ENCODE measurements at regions not wholly inside any gene's neighbourhood (a gene's known extent, or its start where the extent isn't known, plus 50 kb on each side); places are given as distances from the start of the nearest gene placed in this dataset.
"Not testable (repeated sequence)": the region's sequence is repeated elsewhere in the genome, so short reads cannot be mapped to it uniquely, and the experiment has no call there.

DNA sequence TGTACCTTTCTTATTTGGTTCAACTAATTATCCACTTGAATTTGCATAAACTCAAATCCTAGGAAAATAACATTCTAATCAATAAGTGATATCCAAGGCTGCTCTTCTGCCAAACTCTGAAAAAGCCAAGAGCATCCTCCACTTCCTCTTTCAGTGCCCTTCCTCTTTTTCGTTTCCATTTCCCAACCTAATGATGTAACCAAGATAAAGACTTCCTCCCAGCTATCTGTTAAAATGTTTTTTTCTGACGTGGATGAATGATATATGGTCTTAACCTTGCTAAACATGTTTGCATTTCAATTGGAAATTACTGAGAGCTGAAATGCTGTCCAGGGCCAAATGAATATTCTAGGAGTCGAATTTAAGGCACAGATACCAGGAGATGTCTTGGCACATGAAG, 459.5 kb upstream of the PDE3A start:
- ATAC-seq (no peak), DNase-seq (ENCODE audit: low spot score) (no peak)
- Mint-ChIP-seq H3K4me1 (ENCODE audit: low read depth in 2 of 2) (no peaks in the 10 kb centered on the region), H3K9me3 (no peaks in the 10 kb centered on the region), H3K4me3 (no peak overlapping the region), H3K36me3 (no peaks in the 10 kb centered on the region), H3K27ac (no peak overlapping the region), H3K27me3 (peaks cover 0 to 8% of the 10 kb centered on the region in 2 donors)

DNA sequence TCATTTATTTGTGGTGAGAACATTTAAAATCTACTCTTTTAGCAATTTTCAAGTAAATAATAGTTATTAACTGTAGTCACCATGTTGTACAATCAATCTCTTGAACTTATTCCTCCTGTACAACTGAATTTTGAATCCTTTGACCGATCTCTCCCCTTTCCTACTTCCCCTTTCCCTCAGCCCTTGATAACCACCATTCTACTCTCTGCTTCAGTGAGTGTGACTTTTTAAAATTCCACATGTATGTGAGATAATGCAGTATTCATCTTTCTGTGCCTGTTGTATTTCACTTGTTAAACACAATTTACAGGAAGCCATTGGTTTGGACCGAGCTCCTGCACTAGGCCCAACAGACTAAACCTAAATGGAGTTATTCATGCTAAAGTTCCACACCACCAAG, 458.9 kb upstream of the PDE3A start:
- Mint-ChIP-seq H3K4me1 (ENCODE audit: low read depth in 2 of 2) (no peaks in the 10 kb centered on the region), H3K36me3 (no peaks in the 10 kb centered on the region), H3K4me3 (no peak overlapping the region), H3K9me3 (no peaks in the 10 kb centered on the region), H3K27ac (no peak overlapping the region), H3K27me3 (peaks cover 2 to 13% of the 10 kb centered on the region in 2 donors)
- no peak for DNase-seq (ENCODE audit: low spot score)
- ATAC-seq: no peak

DNA sequence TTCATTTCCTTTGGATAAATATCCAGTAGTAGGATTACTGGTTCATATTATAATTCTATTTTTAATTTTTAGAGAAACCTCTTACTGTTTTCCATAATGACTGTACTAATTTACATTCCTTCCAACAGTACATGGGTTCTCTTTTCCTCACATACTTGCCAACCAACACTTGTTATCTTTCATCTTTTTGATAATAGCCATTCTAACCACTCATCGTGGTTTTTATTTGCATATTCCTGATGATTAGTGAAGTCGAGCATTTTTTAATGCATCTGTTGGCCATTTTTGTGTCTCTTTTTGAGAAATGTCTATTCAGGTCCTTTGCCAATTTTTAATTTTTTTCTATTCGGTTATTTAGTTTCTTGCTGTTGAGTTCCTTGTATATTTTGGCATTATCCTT, 457.7 kb upstream of the PDE3A start:
- Mint-ChIP-seq H3K27me3 (peaks cover 5 to 16% of the 10 kb centered on the region in 2 donors), H3K4me3 (no peak overlapping the region)
- no peak for DNase-seq (ENCODE audit: low spot score)

DNA sequence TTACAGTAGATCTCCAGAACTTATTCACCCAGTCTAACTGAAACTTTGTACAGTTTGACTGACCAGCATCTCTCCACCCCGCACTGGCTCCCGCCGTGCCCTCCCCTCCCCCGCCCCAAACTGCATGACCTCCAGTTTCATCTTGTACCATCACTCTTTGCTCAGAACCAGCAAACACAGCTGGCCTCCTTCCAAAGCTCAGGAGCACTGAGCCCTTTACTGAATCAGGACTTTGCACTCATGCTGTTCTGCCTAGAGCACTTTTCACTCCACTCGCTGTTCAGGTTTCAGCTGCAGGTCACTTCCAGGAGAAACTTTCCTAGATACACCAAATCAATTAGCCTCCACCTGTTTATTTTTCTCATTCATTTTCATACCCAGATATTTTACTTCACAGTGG, 455.3 kb upstream of the PDE3A start:
- H3K4me1 Mint-ChIP-seq (ENCODE audit: low read depth in 2 of 2): no peaks in the 10 kb centered on the region
- no peaks in the 10 kb centered on the region for H3K9me3 Mint-ChIP-seq
- H3K27ac Mint-ChIP-seq: no peak overlapping the region
- no peak overlapping the region for H3K4me3 Mint-ChIP-seq
- no peak for ATAC-seq
- H3K36me3 Mint-ChIP-seq: no peaks in the 10 kb centered on the region
- no peak for DNase-seq (ENCODE audit: low spot score)
- H3K27me3 Mint-ChIP-seq: peaks cover 6 to 24% of the 10 kb centered on the region in 2 donors

More for the DNA sequence above, 457.7 kb upstream of the PDE3A start:
- Mint-ChIP-seq H3K27ac (no peak overlapping the region), H3K9me3 (no peaks in the 10 kb centered on the region), H3K36me3 (no peaks in the 10 kb centered on the region), H3K4me1 (ENCODE audit: low read depth in 2 of 2) (no peaks in the 10 kb centered on the region)
- ATAC-seq: no peak

DNA sequence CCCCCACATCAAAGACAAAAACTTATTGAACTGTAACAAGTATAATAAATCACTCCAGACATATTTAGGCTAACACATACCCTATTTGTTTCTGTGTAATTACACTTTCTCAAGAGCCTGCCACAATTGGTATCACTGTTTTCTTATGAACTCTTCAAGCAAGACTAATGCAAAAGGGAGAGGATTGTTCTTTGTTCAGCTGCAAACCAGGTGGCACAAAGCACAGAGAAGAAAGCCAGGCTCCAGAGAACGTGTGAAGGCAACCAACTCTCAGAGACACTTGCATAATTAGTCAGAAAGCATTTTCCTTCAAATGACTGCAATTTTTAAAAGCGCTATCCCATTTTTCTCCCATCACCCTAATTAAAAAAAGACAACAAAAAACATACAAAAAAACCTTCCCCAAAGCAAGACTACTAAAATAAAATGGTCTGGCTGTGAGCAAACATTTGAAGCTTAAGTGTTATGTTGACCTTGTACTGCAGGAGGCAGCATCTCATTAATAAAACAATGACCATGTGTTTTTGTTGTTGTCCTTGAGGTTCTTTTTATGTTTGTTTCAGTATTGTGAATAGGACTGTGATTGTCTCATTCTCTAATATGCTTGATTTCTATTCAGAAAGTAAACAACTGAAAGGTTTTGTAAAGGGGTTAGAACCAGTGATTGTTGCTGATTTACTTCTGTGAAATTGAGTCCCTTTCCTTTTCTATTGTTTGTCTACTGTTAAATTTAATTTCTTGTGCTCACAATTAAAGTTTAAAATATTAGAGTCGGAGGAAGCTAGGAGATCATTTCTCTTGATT, 452.7 kb upstream of the PDE3A start:
- Mint-ChIP-seq H3K9me3 (no peaks in the 10 kb centered on the region), H3K27me3 (peaks cover 6 to 24% of the 10 kb centered on the region in 2 donors), H3K4me3 (no peak overlapping the region), H3K27ac (no peak overlapping the region), H3K36me3 (no peaks in the 10 kb centered on the region), H3K4me1 (ENCODE audit: low read depth in 2 of 2) (no peaks in the 10 kb centered on the region)
- ATAC-seq (no peak), DNase-seq (ENCODE audit: low spot score) (no peak)

DNA sequence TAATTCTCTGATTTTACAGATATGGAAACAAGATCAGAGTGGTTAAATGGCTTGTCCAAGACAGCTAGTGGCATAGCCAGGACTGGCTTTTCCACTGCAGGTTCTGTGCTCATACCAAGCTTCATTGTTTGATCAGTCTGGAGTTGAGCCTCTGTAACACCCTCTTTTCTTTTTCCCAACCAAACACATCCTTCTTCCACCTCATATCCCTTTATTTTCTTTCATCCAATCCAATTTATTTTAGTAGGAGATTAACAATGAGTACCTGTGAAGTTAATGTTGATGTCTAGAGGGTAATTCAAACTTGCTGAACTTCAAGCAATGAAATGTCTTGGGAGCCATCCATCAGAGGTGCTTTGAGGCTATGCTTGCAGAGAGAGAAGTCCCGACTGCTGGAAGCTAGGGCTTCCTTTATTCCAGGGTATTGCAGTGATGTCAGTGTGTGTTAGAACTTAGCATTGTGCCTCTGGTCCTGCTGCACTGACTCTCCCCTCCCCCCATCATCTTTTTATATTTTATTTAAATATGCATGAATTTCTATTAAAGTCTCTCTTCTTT, 452.1 kb upstream of the PDE3A start:
- H3K4me3 Mint-ChIP-seq: no peak overlapping the region
- ATAC-seq (no peak), DNase-seq (ENCODE audit: low spot score) (no peak)
- peaks cover 6 to 24% of the 10 kb centered on the region in 2 donors for H3K27me3 Mint-ChIP-seq
- H3K27ac Mint-ChIP-seq: no peak overlapping the region
- H3K9me3 Mint-ChIP-seq: no peaks in the 10 kb centered on the region
- no peaks in the 10 kb centered on the region for H3K4me1 Mint-ChIP-seq (ENCODE audit: low read depth in 2 of 2)
- H3K36me3 Mint-ChIP-seq: no peaks in the 10 kb centered on the region

DNA sequence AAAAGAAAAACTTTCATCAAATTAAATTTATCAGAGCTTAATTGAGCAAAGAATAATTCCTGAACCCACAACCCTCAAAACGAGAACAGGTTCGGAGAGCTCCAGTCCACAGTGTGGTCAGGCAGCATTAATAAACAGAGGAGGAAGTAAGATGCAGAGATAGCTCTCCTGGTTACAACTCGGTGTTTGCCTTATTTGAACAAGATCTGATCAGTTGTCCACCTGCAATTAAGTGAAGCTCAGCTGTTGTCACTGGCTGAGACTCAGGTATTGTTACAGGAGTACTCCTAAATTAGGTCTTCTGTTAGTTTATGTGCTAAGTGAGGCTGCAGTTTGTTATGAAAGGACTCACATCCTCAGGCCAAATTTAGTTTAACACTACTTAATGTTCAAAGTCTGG, 451.4 kb upstream of the PDE3A start:
- H3K36me3 Mint-ChIP-seq: no peaks in the 10 kb centered on the region

DNA sequence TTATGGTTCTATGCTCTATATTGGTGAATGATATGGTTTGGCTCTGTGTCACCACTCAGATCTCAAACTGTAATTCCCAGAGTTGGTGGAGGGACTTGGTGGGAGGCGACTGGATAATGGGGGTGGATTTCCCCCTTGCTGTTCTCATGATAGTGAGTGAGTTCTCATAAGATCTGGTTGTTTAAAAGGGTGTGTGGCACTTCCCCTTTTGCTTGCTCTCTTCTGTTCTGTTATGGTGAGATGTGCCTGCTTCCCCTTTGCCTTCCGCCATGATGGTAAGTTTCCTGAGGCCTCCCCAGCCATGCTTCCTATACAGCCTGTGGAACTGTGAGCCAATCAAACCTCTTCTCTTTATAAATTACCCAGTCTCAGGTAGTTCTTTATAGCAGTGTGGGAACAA, 446.6 kb upstream of the PDE3A start:
- not testable (repeated sequence) for DNase-seq (ENCODE audit: low spot score); ATAC-seq; H3K36me3 Mint-ChIP-seq; H3K4me1 Mint-ChIP-seq (ENCODE audit: low read depth in 2 of 2); H3K27ac Mint-ChIP-seq; H3K4me3 Mint-ChIP-seq; H3K9me3 Mint-ChIP-seq
- peaks cover 2 to 18% of the 10 kb centered on the region in 2 donors for H3K27me3 Mint-ChIP-seq

More for the DNA sequence above, 451.4 kb upstream of the PDE3A start:
- no peak for DNase-seq (ENCODE audit: low spot score)
- Mint-ChIP-seq H3K4me3 (no peak overlapping the region), H3K9me3 (no peaks in the 10 kb centered on the region), H3K4me1 (ENCODE audit: low read depth in 2 of 2) (no peaks in the 10 kb centered on the region), H3K27me3 (peaks cover 8 to 29% of the 10 kb centered on the region in 2 donors), H3K27ac (no peak overlapping the region)
- ATAC-seq: no peak

DNA sequence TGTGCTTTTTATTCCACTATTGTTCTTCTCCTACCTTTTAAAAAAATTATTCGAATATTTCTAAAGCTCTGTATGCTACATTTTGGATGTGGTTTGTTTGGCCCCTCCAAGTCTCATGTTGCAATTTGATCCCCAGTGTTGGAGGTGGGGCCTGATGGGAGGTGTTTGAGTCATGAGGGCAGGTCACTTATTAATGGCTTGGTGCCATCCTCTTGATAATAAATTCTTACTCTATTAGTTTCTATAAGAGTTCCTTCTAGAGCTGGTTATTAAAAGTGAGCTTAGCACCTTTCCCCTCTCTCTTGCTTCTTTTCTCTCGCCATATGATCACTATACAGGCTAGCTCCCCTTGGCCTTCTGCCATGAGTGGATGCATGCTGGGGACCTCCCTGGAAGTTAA, 445.6 kb upstream of the PDE3A start:
- no peak overlapping the region for H3K27ac Mint-ChIP-seq
- ATAC-seq (no peak), DNase-seq (ENCODE audit: low spot score) (no peak)
- H3K4me3 Mint-ChIP-seq: no peak overlapping the region
- no peaks in the 10 kb centered on the region for H3K4me1 Mint-ChIP-seq (ENCODE audit: low read depth in 2 of 2)
- no peaks in the 10 kb centered on the region for H3K36me3 Mint-ChIP-seq
- H3K27me3 Mint-ChIP-seq: peaks cover 2 to 15% of the 10 kb centered on the region in 2 donors
- no peaks in the 10 kb centered on the region for H3K9me3 Mint-ChIP-seq

DNA sequence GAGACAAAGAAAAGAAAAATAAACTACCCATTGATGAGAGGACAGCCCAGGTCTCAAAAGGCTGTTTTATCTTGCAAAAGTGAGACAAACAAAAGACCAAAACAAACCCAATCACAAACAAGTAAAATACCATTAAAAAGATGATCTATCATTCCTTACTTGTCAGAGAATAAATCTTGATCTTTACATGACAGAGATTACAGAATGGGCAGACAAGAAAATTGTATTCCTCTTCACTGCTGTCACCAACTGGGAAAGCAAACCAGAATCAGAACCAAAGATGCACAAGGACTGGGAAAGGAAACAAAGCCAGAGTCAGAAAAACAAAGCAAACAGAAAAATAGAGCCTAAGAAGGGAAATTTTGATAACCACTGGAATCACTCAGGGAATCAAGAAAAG, 444.0 kb upstream of the PDE3A start:
- Mint-ChIP-seq H3K4me3 (no peak overlapping the region), H3K4me1 (ENCODE audit: low read depth in 2 of 2) (no peaks in the 10 kb centered on the region), H3K27me3 (peaks cover 7 to 23% of the 10 kb centered on the region in 2 donors), H3K9me3 (no peaks in the 10 kb centered on the region), H3K36me3 (no peaks in the 10 kb centered on the region), H3K27ac (no peak overlapping the region)
- no peak for DNase-seq (ENCODE audit: low spot score)
- ATAC-seq: no peak

DNA sequence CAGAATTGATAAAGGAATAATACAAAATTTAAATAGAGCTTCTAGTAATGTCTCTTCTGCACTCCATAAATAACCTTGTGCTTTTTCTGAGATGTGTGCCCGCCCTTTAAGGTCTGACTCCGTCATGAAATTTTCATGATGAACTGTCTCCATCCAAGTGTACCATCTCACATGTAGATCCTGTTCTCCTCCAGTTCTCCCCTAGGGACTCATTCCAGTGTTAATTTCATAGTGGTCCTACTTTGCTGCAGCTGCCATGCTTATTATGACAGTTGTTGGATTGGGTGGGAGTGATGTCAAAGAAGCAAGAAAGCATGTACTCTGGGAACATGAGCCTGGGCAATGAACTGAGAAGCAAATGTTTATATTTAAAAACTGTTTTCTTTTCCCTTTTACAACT, 442.5 kb upstream of the PDE3A start:
- Mint-ChIP-seq H3K27me3 (peaks cover 9 to 29% of the 10 kb centered on the region in 2 donors), H3K9me3 (no peaks in the 10 kb centered on the region), H3K36me3 (no peaks in the 10 kb centered on the region), H3K4me1 (ENCODE audit: low read depth in 2 of 2) (no peaks in the 10 kb centered on the region), H3K4me3 (no peak overlapping the region), H3K27ac (no peak overlapping the region)
- no peak for ATAC-seq
- no peak for DNase-seq (ENCODE audit: low spot score)

DNA sequence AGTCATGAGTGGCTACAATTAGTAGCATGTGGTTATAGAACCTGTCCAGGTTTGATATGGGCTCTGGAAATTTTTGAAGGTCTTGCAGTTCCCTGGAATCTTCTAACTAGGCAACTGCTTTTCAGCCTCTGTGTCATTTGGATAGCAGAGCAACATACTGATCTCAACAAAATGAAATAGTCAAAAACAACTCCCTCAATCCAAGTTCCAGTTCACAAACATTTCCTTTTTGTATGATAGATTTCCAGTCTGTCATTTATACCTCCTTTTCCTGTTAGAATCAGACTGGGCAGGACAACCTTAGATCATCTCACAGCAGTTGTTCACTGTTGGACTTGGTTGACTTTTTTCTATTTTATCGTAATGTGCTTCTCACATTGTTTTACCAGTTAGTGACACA, 442.1 kb upstream of the PDE3A start:
- no peaks in the 10 kb centered on the region for H3K36me3 Mint-ChIP-seq
- H3K9me3 Mint-ChIP-seq: no peaks in the 10 kb centered on the region
- peaks cover 9 to 29% of the 10 kb centered on the region in 2 donors for H3K27me3 Mint-ChIP-seq
- H3K4me3 Mint-ChIP-seq: no peak overlapping the region
- DNase-seq (ENCODE audit: low spot score): no peak
- no peak for ATAC-seq
- H3K4me1 Mint-ChIP-seq (ENCODE audit: low read depth in 2 of 2): no peaks in the 10 kb centered on the region
- H3K27ac Mint-ChIP-seq: no peak overlapping the region

DNA sequence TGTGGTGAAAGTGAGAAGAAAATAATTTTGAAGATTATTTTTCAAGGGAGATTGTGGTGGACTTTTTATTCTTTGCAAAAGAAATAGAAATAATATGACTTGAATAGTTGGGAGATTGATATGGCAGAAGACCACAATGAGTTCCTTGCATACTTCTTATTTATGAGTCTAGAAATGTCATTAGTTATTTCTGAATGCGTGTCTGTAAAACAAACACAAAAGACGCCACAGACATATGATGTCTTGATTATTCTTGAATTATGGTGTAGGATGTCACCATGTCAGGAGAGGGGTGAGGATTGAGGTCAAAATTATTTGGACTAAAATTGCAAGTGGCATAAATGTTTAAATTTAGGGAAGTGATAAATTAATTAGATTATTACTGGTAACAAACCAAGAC, 440.7 kb upstream of the PDE3A start:
- DNase-seq (ENCODE audit: low spot score) (no peak), ATAC-seq (no peak)
- Mint-ChIP-seq H3K9me3 (no peaks in the 10 kb centered on the region), H3K36me3 (no peaks in the 10 kb centered on the region), H3K27me3 (peaks cover 7 to 18% of the 10 kb centered on the region in 2 donors), H3K4me1 (ENCODE audit: low read depth in 2 of 2) (no peaks in the 10 kb centered on the region), H3K27ac (no peak overlapping the region), H3K4me3 (no peak overlapping the region)

DNA sequence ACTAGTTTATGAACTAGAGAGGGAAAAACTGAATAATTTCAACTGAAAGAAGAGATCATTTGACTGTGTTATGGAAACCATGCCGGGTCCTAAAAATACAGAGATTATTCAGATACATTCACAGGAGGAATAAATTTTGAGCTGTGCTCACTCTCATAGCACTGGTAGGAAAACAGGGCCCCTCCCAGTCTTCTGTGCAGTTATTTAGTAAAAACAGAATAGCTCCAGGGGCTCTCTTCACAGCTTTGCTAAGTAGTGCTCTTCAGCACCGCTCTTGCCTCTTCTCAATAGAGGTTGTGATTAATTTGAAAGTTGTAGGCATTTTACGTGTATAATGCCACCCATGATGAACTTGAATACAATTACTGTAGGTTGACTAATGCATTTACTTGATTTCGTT, 435.9 kb upstream of the PDE3A start:
- H3K9me3 Mint-ChIP-seq: peaks cover 3% of the 10 kb centered on the region
- no peak for ATAC-seq
- H3K36me3 Mint-ChIP-seq: no peaks in the 10 kb centered on the region
- no peaks in the 10 kb centered on the region for H3K4me1 Mint-ChIP-seq (ENCODE audit: low read depth in 2 of 2)
- no peak overlapping the region for H3K27ac Mint-ChIP-seq
- H3K27me3 Mint-ChIP-seq: peaks cover 10 to 38% of the 10 kb centered on the region in 2 donors
- DNase-seq (ENCODE audit: low spot score): no peak
- no peak overlapping the region for H3K4me3 Mint-ChIP-seq
